Activated CD8-positive, alpha-beta memory T cell treated with anti-CD3 and anti-CD28 coated beads, Interleukin-2, amount 10 ng/mL, durations not matched to agents 7 days and 5 days (primary cell): ENCODE measurements at regions not wholly inside any gene's neighbourhood (a gene's known extent, or its start where the extent isn't known, plus 50 kb on each side); places are given as distances from the start of the nearest gene placed in this dataset.
"Not testable (repeated sequence)": the region's sequence is repeated elsewhere in the genome, so short reads cannot be mapped to it uniquely, and the experiment has no call there.

ENCODE experiments used
- ATAC-seq: fragments of 150-1000 bp; cut with Tn5 transposase; one replicate; pipeline ENCODE4 v1.10.0; 2021; ENCODE audit warnings: moderate library complexity
- CTCF ChIA-PET: fragments of 350-600 bp; sonication (Branson Sonifier 250); formaldehyde crosslinking; loops from one replicate; lab custom pipeline; 2021; ENCODE audit warnings: antibody characterized with exemption; lab: Charles Lee
- DNase-seq: peaks from one replicate; pipeline ENCODE4 v3.0.0-alpha.2; 2020
- H3K27ac Mint-ChIP-seq: one replicate; pipeline ENCODE4 v1.8.0; 2021; ENCODE audit warnings: mild to moderate bottlenecking, mixed read lengths
- H3K27me3 Mint-ChIP-seq: one replicate; pipeline ENCODE4 v1.8.0; 2021; ENCODE audit warnings: mixed read lengths
- H3K36me3 Mint-ChIP-seq: one replicate; pipeline ENCODE4 v1.8.0; 2021; ENCODE audit warnings: mild to moderate bottlenecking, mixed read lengths
- H3K4me1 Mint-ChIP-seq: one replicate; pipeline ENCODE4 v1.8.0; 2021; ENCODE audit warnings: mixed read lengths
- H3K4me3 Mint-ChIP-seq: one replicate; pipeline ENCODE4 v1.8.0; 2021; ENCODE audit warnings: mild to moderate bottlenecking, moderate library complexity, mixed read lengths
- H3K9me3 Mint-ChIP-seq: one replicate; pipeline ENCODE4 v1.8.0; 2022; ENCODE audit warnings: low read depth, mixed read lengths

DNA sequence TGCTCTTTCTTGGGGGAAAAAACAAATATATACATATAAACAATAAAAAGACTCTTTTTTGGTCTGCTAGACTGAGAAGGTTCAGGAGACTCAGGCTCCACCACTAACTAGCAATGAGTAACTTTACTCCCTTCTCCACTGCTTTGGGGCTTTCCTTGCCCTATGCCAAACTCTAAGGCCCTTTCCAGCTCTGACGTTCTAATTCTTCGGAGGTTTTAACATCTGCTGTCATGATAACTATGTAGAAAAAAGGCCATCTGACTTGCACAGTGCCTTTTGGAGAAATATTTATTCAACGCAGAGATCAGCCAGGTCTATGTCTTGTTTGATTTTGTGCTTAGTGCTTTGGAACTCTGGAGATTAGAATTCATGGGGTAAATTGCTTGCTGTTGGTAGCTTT, 156.2 kb downstream of the TMCO5A start:
- Mint-ChIP-seq H3K27me3 (peaks cover 50% of the 10 kb centered on the region), H3K4me1 (peaks cover 3% of the 10 kb centered on the region), H3K4me3 (no peak overlapping the region), H3K9me3 (no peaks in the 10 kb centered on the region), H3K27ac (no peak overlapping the region), H3K36me3 (no peaks in the 10 kb centered on the region)
- CTCF ChIA-PET = no interaction called here
- ATAC-seq = no peak
- DNase-seq = no peak

DNA sequence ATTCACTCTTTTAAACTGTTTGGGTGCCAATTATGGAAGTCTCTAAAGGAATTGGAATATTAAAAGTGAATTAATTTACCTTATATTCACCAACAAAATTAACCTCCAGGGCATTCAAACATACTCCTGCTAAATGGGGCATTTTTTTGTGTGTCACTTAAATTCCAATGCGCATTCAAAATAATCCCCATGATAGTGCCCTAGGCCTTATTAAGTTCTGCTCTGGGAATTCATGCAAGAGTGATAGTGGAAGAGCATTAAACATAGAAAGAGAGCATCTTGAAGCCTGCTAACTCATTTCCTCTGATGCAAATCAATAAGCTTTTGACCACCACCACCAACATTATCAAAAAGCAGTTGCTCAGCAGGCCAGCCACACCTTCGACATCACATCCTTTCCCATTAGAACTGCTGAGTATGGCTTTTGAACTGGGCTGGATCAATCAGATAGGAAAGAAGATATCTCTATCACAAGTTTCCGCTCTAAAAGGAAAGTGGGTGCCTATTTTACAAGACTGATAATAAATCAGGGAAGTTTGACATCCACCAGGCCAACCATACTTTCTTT, 156.7 kb downstream of the TMCO5A start:
- no peak for ATAC-seq
- Mint-ChIP-seq H3K4me3 (no peak overlapping the region), H3K36me3 (no peaks in the 10 kb centered on the region), H3K27me3 (peaks cover 46% of the 10 kb centered on the region), H3K9me3 (no peaks in the 10 kb centered on the region), H3K27ac (no peak overlapping the region), H3K4me1 (no peaks in the 10 kb centered on the region)
- DNase-seq = no peak
- CTCF ChIA-PET = no interaction called here

DNA sequence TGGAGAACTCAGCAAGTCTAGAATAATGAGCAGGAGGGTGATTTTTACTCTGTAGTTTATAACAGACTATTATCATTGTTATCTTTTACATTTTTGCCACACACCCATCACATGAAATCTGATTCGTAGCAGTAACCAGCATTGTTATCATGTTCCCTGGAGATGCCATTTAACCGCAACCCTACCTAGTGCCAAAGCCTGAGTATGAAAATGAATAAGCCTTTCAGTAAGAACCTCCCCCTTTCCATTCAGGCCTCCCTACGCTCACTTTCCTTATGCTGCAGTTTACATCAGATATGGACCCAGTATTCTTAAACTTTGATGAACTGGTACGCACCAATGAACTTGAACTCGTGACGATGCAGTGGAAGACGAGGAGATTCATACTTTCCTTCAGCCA, 158.7 kb upstream of the SPRED1 start:
- no peak for ATAC-seq
- CTCF ChIA-PET = no interaction called here
- H3K9me3 Mint-ChIP-seq = peaks cover 11% of the 10 kb centered on the region
- H3K4me1 Mint-ChIP-seq = no peaks in the 10 kb centered on the region
- H3K27ac Mint-ChIP-seq = no peak overlapping the region
- DNase-seq = no peak
- H3K36me3 Mint-ChIP-seq = no peaks in the 10 kb centered on the region
- no peak overlapping the region for H3K4me3 Mint-ChIP-seq
- peaks cover 36% of the 10 kb centered on the region for H3K27me3 Mint-ChIP-seq

DNA sequence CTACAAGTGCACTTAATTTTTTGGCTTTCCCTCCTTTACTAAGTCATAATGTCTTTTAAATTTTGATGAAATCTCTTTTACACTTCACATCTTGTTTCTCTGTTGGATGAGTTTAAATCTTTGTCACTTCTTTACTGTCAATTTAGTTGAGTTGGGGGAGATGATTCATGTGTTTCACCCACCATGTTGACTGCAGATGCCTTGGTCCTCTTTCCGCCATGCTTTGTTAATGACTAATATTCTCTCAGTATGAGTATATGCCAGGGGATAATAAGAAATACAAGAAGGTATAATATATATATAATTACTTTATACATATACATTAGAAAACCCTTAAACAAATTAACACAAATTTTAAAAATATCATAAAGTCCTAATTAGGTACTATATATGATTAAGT, 149.7 kb upstream of the SPRED1 start:
- no peaks in the 10 kb centered on the region for H3K36me3 Mint-ChIP-seq
- peaks cover 2% of the 10 kb centered on the region for H3K9me3 Mint-ChIP-seq
- peaks cover 19% of the 10 kb centered on the region for H3K27me3 Mint-ChIP-seq
- ATAC-seq = no peak
- CTCF ChIA-PET = no interaction called here
- no peak overlapping the region for H3K4me3 Mint-ChIP-seq
- DNase-seq = no peak
- no peaks in the 10 kb centered on the region for H3K4me1 Mint-ChIP-seq
- H3K27ac Mint-ChIP-seq = no peak overlapping the region

DNA sequence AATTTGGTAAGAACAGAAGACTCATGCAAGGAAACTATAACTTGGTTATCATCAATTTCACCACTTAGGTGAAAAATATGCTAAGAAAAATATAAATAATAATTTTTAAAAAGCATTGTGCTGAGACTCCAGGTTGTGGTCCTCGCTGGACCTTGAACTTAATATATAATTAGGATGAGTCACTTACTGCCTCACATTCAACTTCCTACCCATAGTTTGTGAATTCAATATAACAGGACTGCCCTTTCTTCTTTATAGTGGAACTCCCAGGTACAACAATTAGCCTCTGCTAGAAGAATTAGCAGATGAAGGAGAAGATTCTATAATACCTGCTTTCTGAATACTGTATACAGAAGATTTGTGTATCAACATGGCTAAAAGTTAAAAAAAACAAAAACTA, 149.1 kb upstream of the SPRED1 start:
- H3K36me3 Mint-ChIP-seq = no peaks in the 10 kb centered on the region
- CTCF ChIA-PET = no interaction called here
- no peaks in the 10 kb centered on the region for H3K9me3 Mint-ChIP-seq
- no peak for ATAC-seq
- DNase-seq = no peak
- no peak overlapping the region for H3K4me3 Mint-ChIP-seq
- no peaks in the 10 kb centered on the region for H3K4me1 Mint-ChIP-seq
- no peak overlapping the region for H3K27ac Mint-ChIP-seq
- H3K27me3 Mint-ChIP-seq = peaks cover 17% of the 10 kb centered on the region

DNA sequence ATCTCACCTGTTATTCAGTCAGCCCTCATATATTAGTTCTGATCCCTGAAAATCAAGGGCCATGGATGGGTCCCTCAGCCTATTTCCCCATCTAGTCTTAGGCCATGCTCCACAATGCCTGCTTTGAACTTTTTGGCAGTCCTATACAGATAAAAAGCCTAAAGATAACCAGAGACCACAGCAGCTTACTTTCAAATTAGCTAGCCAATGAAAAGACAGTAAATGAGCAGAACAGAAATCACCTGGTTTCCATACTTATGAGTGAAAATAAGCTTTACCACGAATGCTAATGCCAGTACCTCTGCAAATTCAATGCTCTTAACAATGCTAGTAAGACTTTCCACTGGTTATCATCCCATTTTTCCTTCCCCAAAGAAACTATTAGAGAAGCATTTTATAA, 141.6 kb upstream of the SPRED1 start:
- DNase-seq (no peak), ATAC-seq (no peak)
- peaks cover 11% of the 10 kb centered on the region for H3K27me3 Mint-ChIP-seq
- CTCF ChIA-PET = no interaction called here
- no peaks in the 10 kb centered on the region for H3K9me3 Mint-ChIP-seq
- H3K4me3 Mint-ChIP-seq = no peak overlapping the region
- H3K36me3 Mint-ChIP-seq = no peaks in the 10 kb centered on the region
- no peak overlapping the region for H3K27ac Mint-ChIP-seq
- no peaks in the 10 kb centered on the region for H3K4me1 Mint-ChIP-seq

DNA sequence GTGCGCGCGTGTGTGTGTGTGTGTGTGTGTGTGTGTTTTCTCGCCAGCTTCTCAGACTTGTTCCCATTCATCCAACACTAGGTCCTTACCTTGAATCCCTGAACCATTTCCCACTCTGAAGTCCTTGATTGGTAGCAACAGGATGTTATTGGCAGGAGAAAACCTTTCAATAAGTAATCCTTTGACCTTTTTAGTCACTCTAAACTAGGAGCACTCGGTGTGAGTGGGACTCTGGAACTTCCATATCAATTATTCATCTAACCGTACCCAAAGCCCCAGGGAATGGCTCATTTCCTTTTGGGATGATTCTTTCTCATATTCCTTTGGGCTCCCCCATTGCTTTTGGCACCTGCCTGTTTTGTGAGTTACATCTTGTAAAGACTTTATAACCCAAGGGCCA, 140.2 kb upstream of the SPRED1 start:
- Mint-ChIP-seq H3K27ac (no peak overlapping the region), H3K4me3 (no peak overlapping the region), H3K4me1 (no peaks in the 10 kb centered on the region), H3K9me3 (no peaks in the 10 kb centered on the region), H3K36me3 (no peaks in the 10 kb centered on the region), H3K27me3 (peaks cover 11% of the 10 kb centered on the region)
- DNase-seq = no peak
- CTCF ChIA-PET = no interaction called here
- ATAC-seq = no peak

DNA sequence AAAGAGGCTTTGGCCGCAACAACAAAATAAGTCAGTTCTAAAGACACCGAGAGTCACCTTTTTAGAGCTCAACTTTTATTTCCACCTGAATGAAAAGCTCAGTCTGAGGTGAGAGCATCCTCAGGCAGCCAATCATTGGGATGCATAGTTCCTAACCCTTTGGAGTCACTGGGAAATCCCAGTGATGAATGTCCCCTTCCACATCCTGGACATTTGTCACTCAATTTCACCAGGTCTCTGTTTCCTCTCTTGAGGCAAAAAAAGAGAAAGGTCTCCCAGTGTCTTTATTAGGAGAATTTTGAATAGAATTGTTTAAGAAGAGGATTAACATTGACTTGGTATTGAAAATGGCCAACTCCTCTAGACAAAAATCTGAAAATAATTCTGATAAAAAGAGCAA, 137.5 kb upstream of the SPRED1 start:
- DNase-seq (no peak), ATAC-seq (no peak)
- no peak overlapping the region for H3K27ac Mint-ChIP-seq
- CTCF ChIA-PET = no interaction called here
- H3K27me3 Mint-ChIP-seq = peaks cover 11% of the 10 kb centered on the region
- no peaks in the 10 kb centered on the region for H3K9me3 Mint-ChIP-seq
- no peaks in the 10 kb centered on the region for H3K36me3 Mint-ChIP-seq
- no peak overlapping the region for H3K4me3 Mint-ChIP-seq
- no peaks in the 10 kb centered on the region for H3K4me1 Mint-ChIP-seq

GRCh38 chr15:38117781-38118180, 134.9 kb upstream of the SPRED1 start:
- Mint-ChIP-seq H3K4me3 (no peak overlapping the region), H3K27me3 (peaks cover 7% of the 10 kb centered on the region), H3K4me1 (no peaks in the 10 kb centered on the region), H3K36me3 (no peaks in the 10 kb centered on the region), H3K9me3 (peaks cover 2% of the 10 kb centered on the region), H3K27ac (no peak overlapping the region)
- no peak for ATAC-seq
- CTCF ChIA-PET = no interaction called here
- DNase-seq = no peak

- not testable (repeated sequence) for H3K27ac Mint-ChIP-seq, H3K36me3 Mint-ChIP-seq
Measured at GRCh38 chr15:38119865-38120264, 132.8 kb upstream of the SPRED1 start.

GRCh38 chr15:38127306-38127771, 125.3 kb upstream of the SPRED1 start:
- peaks cover 10% of the 10 kb centered on the region for H3K4me1 Mint-ChIP-seq
- ATAC-seq = no peak
- H3K27ac Mint-ChIP-seq = no peak overlapping the region
- H3K36me3 Mint-ChIP-seq = no peaks in the 10 kb centered on the region
- peaks cover 36% of the 10 kb centered on the region for H3K27me3 Mint-ChIP-seq
- H3K4me3 Mint-ChIP-seq = no peak overlapping the region
- no peaks in the 10 kb centered on the region for H3K9me3 Mint-ChIP-seq
- DNase-seq = no peak
- CTCF ChIA-PET = no interaction called here

More at GRCh38 chr15:38119865-38120264, 132.8 kb upstream of the SPRED1 start:
- DNase-seq, ATAC-seq, H3K4me1 Mint-ChIP-seq, CTCF ChIA-PET, H3K9me3 Mint-ChIP-seq, H3K4me3 Mint-ChIP-seq, H3K27me3 Mint-ChIP-seq: not testable (repeated sequence)

DNA sequence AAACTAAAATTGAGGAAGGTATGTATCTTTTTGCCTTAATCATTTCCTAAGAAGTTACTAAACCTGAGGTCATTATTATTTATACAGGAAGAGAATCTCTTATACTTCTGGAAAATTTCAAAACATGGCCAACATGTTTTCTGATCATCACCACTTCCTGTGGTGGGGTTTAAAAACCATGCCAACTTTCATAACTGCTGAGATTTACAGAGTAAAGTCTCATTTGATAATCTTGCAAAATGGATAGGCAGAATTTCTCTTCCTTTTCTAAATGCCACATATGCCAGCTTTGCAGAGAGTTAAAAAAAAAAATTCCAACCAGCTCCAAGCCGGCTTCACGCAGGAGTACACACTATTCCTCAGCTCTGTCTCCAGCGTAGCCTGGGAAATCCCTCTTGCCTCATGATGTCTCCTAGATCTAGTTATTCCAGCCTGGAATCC, 124.3 kb upstream of the SPRED1 start:
- CTCF ChIA-PET = no interaction called here
- Mint-ChIP-seq H3K4me1 (peaks cover 10% of the 10 kb centered on the region), H3K36me3 (no peaks in the 10 kb centered on the region), H3K27me3 (peaks cover 38% of the 10 kb centered on the region), H3K9me3 (no peaks in the 10 kb centered on the region), H3K4me3 (no peak overlapping the region), H3K27ac (no peak overlapping the region)
- DNase-seq = no peak
- no peak for ATAC-seq

DNA sequence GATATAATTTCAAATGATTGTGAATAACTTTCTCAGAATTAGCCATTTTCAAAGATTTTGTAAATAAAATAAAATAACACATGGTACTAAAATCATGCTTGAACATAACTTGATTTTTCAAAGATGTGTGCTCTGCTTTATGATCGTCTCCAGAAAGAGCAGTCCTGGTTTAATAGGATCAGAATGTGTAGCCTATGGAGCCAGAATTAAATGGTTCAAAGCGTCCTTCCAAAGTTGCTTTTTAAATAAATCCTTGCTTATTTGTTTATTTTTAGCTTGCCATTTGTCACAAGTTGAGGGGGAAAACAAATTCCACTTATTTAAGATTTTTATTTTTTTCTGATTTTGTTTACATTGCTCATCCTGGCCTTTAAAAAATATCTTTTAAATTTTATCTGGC, 123.7 kb upstream of the SPRED1 start:
- CTCF ChIA-PET = no interaction called here
- DNase-seq (no peak), ATAC-seq (no peak)
- Mint-ChIP-seq H3K27me3 (peaks cover 37% of the 10 kb centered on the region), H3K4me1 (peaks cover 10% of the 10 kb centered on the region), H3K9me3 (no peaks in the 10 kb centered on the region), H3K27ac (no peak overlapping the region), H3K36me3 (no peaks in the 10 kb centered on the region), H3K4me3 (no peak overlapping the region)

GRCh38 chr15:38129531-38130204, 123.0 kb upstream of the SPRED1 start:
- no peak overlapping the region for H3K4me3 Mint-ChIP-seq
- ATAC-seq = no peak

More at GRCh38 chr15:38129531-38130204, 123.0 kb upstream of the SPRED1 start:
- peaks cover 42% of the 10 kb centered on the region for H3K27me3 Mint-ChIP-seq
- H3K4me1 Mint-ChIP-seq = peaks cover 10% of the 10 kb centered on the region
- no peaks in the 10 kb centered on the region for H3K36me3 Mint-ChIP-seq
- CTCF ChIA-PET = no interaction called here
- H3K9me3 Mint-ChIP-seq = no peaks in the 10 kb centered on the region
- DNase-seq = no peak
- no peak overlapping the region for H3K27ac Mint-ChIP-seq
